GM19043 (cell line): ENCODE measurements at regions not wholly inside any gene's neighbourhood (a gene's known extent, or its start where the extent isn't known, plus 50 kb on each side); places are given as distances from the start of the nearest gene placed in this dataset.

ENCODE experiments used
- ATAC-seq: cut with Tn5 transposase; IDR thresholded peaks from one replicate; pipeline ENCODE4 v1.9.1; 2021; ENCODE audit warnings: low read depth; ENCODE audit not compliant: unreplicated experiment

DNA sequence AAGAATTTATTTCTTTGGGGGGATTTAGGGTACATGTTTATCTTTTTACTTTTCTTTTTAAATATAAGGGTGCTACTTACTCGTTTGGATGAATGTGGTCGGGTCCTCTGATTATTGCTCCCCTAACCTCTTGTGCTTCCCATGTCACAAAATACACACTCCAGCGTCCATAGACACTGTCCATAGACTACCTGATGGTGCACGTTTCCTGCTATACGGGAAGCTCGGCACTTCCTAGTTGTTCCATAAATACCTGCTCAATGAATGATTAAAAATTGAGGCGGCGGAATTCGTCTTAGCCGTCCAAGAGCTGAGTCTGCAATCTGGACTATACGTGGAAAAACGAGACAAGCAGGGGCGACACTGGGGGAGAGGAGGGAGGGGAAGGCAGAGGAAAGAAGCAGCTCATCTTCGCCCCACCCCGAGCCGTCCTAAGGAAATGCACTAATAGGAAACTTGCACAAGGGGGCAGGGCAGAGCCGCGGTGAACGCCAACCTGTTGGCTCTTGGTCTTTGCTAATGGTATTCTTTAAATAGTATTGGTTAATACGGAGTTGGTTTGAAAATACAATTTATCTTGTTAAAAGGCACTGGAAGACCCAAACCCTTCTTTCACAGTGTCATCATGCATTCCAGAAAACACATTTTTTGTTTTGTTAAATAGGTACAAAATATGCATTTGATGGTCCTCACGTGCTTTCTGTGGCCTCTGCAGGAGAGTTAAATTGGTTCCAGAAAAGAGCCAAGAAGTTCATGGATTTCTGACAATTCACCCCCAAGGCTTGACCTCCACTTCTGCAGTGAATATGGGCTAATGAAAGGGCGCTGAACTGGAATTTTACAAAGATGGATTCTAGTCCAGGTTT, 73.0 kb upstream of the KCTD1 start:
- ATAC-seq: no peak

DNA sequence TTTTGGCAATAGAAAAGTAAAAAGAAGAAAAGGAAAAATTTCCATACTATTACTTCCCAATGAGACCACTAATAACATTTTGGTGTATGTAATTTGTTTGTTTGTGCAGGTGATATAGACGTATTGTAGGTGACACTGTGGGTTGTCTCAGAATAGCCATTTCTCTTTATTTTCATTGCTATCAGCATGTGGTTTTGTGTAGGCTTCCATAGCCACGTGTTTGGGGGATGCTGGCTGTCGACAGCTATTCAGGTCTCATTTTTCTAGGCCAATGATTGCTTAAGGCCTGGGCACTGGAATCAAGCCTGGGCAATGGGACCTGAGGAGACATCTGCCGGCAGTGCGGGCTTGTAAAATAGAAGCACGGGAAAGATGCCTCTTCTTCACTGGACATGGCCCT, 71.0 kb upstream of the KCTD1 start:
- no peak for ATAC-seq

DNA sequence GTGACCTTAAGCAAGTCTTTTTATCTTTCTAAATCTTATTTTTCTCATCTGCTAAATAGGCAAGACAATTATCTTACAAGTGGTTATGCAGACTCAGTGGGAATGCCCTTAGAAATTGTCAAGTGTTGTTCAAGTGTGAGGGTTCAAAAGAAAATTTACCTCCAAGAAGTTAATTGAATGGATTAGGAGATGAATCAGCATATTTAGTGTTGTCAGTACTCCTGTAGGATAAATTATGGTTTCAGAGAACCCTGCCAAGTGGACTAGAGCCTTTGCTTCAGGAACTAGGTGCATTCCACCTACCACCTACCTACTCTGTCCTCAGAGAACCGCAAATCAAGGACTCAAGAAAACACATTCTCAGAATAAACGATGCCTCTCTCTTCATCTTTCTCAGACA, 69.8 kb upstream of the KCTD1 start:
- no peak for ATAC-seq

DNA sequence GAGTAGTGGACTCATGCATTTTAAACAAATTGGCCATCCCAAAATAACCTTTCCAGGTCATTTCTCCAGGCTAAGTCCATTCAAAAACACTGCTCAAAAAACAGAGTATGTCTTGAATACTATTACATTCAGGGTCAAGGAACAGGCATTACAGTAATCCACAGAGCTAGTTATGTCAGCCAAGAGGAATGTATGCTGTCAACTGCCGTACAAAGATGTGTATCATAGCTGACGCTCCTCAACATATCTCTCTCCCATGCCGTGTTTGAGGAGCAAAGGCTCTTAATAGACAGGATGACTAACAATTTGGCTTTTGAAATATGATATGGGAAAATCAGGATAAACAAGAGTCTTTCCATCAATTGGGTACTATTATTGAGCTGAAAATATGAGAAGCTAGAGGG, 68.8 kb upstream of the KCTD1 start:
- no peak for ATAC-seq

DNA sequence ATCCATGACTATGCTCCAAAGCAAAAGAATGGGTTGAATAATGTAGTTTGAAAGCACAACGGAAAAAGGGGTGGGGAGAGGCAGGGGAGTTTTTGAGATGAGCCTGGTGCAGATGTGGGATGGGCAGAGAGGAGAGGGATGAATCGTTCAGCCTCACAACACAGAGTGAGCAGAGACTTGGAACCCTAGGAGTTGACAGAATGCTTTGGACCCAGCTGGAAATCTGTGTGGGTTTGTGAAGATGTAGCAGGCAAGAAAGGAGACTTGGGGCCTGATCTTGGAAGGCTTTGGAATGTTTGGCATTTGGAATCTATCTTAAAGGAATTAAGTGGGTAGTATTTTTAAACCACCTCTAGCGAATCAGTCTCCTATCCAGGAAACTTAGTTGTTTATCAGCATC, 66.0 kb upstream of the KCTD1 start:
- no peak for ATAC-seq
